HuH-7 (cell line): ENCODE measurements at regions not wholly inside any gene's neighbourhood (a gene's known extent, or its start where the extent isn't known, plus 50 kb on each side); places are given as distances from the start of the nearest gene placed in this dataset.

ENCODE experiments used
- DNase-seq: peaks from one replicate; pipeline ENCODE4 v3.0.0; 2011; ENCODE audit warnings: low spot score

DNA sequence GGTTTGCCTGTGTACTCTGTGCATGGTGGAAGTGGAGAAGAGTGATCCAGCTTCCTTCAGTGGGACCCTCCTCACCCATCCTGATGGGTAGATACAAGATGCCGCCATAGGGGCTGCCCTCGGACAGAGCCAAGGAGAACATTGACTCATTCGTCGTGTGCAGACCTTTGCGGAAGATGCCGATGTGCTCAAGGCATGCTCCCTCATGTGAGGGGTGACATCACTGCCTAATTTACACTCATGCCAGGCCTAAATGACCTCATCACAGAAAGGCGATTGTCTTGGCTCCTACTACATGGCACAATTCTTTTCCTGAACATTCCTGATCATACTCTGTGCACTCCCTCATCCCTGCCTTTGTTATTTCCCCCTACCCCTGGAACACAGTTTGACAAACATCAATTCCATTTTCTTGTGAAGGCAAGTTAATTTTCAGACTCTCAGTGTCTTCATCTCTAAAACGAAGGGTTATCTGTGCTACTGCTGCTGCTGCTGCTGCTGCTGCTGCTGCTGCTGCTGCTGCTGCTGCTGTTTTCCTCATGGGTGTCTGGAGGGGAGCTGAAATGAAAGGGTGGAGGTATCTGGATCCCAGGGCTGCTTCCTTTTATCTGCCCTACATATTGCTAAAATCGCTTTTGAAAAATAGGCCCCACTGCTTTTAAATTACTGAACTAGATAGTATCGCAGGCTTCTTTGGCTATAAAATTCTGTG, 146.5 kb upstream of the ARGLU1 start:
- DNase-seq, result no peak

DNA sequence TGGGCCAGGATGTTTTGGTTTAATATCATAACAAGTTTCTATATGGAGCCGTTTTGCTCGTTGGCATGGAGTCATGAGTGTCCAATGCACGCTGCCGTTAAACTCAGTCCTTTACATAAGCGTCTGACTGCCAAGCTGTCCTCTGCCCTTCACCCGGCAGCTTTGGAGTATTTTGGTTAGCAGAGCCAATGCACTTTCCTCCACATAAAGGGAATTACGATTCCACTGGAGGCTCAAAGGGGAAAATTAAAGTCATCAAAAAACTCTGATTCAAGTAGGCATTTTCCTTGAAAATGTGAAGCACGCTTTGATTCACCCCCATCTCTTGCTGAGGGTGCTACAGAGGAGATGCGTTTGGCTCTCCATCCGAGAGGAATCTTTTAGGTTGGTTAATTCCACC, 144.4 kb upstream of the ARGLU1 start:
- no peak for DNase-seq

GRCh38 chr13:106710266-106710665, 142.3 kb upstream of the ARGLU1 start:
- no peak for DNase-seq

DNA sequence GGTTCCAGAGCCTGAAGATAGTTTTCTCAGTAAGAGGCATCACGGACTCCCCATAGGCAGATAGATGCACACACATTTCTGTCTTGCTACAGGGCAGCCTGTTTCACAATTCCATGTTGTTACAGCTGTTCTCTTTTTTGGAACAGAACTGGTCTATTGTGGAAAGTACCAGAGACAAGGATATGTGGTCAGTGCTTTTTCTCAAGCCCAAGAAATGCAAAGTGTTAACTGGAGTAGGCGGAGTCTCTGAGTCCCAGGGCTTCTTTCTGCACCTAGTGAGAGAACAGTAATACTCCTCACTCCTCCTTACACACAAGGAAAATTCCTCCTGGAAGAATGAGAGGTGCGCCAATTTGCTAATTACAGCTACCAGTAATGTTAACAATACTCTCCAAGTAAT, 141.6 kb upstream of the ARGLU1 start:
- no peak for DNase-seq

DNA sequence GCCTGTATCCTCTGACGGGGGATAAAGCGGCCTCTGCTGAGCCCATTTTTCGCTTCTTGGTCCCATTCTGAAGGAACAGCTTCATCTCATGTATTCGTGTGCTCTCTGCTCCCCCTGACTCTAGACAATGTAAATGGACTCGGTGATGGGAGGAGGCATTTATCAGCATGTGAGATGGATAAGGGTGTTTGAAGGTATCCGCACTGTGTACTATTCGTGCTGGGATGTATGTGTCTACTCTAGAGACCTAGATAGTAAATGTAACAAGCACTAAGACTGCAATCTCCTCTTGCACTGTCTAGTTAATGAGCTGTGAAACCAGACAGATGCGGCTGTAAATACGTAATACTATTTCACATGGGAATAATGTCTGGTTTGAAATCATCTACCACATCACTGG, 134.6 kb upstream of the ARGLU1 start:
- no peak for DNase-seq

DNA sequence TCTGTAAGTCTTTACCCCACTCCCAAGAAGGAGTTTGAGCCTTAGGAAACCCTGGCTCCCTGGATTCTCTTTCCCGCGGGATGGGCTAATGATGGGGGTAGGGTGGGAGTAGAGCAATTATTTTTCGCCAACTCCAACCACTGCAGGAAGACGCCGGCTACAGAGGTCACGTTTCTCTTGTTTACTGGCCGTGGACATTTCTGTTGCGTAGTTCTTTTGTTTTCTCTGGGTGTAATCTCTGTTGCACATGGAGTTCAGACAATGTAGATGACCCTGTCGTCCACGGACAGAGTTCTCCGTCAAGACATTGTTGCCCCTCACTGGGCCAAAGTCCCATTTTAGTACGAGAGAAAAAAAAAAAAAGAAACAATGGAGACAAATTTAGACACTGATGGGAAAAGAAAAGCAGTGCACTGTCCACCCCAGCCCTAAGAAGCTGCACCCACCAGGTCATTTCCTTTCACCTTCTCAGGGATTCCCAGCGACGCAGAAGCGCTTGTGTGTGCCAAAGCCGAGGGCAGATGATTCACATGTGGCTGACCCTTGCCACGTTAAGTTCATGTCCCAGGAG, 133.9 kb upstream of the ARGLU1 start:
- no peak for DNase-seq

- DNase-seq, result no peak
These were observed 132.5 kb upstream of the ARGLU1 start for GRCh38 chr13:106700439-106700838.

GRCh38 chr13:106700007-106700406, 132.1 kb upstream of the ARGLU1 start:
- no peak for DNase-seq

- DNase-seq, result no peak
These were observed 131.4 kb upstream of the ARGLU1 start for GRCh38 chr13:106699311-106699710.

GRCh38 chr13:106696719-106697118, 128.8 kb upstream of the ARGLU1 start:
- no peak for DNase-seq

- no peak for DNase-seq
These were observed 128.2 kb upstream of the ARGLU1 start for GRCh38 chr13:106696140-106696539.

GRCh38 chr13:106695139-106695538, 127.2 kb upstream of the ARGLU1 start:
- DNase-seq, result no peak

- no peak for DNase-seq
These were observed 123.9 kb upstream of the ARGLU1 start for GRCh38 chr13:106691861-106692260.

GRCh38 chr13:106691341-106691740, 123.4 kb upstream of the ARGLU1 start:
- DNase-seq, result no peak

- no peak for DNase-seq
These were observed 122.8 kb upstream of the ARGLU1 start for GRCh38 chr13:106690779-106691178.

DNA sequence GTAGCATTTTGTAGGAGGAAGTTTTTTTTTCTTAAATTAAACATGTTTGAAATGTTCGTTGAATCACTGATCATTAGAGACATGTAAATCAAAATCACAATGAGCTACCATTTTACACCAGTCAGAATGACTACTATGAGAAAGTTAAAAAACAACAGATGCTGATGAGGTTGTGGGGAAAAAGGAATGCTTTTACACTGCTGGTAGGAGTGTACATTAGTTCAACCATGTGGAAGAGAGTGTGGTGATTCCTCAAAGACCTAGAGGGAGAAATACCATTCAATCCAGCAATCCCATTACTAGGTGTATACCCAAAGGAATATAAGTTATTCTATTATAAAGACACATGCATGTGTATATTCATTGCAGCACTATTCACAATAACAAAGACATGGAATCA, 122.0 kb upstream of the ARGLU1 start:
- DNase-seq, result no peak

DNA sequence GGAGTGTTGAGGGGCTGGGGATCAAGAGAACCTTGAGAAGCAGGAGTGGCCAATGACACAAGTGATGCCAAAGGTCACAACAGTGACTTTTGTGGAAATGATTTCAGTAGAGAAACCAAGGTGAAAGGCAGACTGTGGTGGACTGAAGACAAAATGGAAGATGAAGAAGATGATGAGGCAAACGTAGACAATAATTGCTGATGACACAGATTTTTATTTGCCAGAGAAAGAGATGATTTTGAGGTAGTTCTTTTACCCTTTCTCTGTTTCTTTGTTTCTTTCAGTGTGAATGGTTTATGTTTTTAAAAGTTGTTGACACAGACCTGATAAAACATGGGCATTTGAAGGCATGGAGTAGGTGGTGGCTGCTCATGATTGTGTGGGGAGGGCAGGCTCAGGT, 121.0 kb upstream of the ARGLU1 start:
- no peak for DNase-seq

GRCh38 chr13:106686163-106686562, 118.2 kb upstream of the ARGLU1 start:
- no peak for DNase-seq

DNA sequence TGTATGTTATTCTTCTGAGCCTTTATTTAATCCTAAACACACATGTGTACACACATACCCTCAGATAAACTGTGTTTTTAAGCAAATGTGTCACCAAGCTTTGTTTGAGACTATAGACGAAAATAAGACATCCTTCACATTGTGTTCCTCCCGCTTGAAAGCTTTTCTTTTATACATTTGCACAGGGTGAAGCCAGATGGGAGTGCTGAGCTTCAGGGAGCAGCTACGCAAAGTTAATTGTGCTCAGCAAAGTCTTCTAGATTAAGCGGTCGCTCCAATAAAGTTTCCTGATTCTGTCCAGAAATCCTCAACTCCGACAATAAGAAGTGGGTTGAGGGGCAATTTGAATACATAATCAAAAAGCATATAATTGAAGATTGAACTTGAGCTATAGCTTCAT, 117.2 kb upstream of the ARGLU1 start:
- no peak for DNase-seq

GRCh38 chr13:106683918-106684317, 116.0 kb upstream of the ARGLU1 start:
- no peak for DNase-seq

DNA sequence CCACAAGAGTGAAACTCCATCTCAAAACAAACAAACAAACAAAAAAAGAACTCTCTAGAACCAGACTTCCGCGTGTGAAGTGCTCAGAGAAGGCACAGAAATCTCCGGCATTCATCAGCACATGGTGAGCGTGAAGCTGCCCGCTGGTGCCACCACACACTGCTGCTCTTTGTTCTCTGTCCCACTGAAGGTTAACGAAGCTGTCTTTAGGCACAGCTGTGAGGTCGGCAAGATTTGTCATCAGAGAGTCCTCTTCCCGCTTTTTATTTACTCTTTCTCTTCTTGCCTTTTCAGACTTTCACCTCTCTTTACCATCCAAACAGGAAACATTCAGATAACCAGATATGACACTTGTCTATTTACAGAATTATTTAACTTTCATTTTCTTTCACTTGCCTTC, 115.2 kb upstream of the ARGLU1 start:
- DNase-seq, result no peak

- no peak for DNase-seq
These were observed 114.1 kb upstream of the ARGLU1 start for GRCh38 chr13:106681997-106682396.

GRCh38 chr13:106681536-106681935, 113.6 kb upstream of the ARGLU1 start:
- DNase-seq, result no peak

DNA sequence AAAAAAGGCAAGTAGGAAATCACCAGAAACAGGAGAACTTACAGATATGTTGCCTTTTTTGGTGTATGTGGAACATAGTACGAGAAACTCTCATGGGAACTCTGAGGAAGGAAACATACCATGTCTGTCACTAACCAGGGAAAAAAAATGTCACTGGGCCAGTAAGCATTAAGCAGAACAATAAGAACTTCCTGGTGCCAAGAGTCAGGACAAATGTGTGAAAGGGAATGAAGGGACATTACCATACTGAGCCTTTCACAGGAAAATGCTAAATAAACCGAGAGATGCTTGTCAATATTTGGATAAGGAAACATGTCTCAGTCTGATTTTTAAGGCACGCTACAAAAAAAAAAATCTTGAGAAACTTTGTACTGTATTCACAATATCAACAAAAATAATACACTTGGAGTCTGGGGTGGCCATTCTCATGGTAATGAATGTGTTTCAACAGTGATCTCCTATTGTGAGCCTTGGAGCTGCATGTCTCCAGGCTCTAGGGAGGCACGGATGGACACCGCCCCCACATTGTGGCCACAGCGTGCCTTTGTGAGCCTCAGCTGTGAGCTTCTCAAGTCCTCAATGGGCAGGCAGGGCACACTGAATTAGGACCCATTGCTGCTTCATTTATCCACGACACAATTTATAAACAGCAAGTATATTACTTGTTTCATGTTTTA, 113.0 kb upstream of the ARGLU1 start:
- DNase-seq, result no peak
